ENCODE measurements at regions not wholly inside any gene's neighbourhood (a gene's known extent, or its start where the extent isn't known, plus 50 kb on each side); places are given as distances from the start of the nearest gene placed in this dataset.

- Histone ChIP-seq H3K27ac (no peak overlapping the region), H3K27me3 (no peaks in the 10 kb centered on the region), H3K4me3 (no peak overlapping the region), H3K4me1 (no peaks in the 10 kb centered on the region), H3K36me3 (no peaks in the 10 kb centered on the region), H3K9me3 (no peaks in the 10 kb centered on the region)
- no peak for TF ChIP-seq POLR2A (IDR thresholded peaks at IDR 0.05)
- no peak for TF ChIP-seq CTCF (IDR thresholded peaks at IDR 0.05)
- no peak for DNase-seq
- intact Hi-C loops (cut with DNase I; ENCODE audit: low total_unique reads) = no loop called here
Observed at GRCh38 chr5:67509402-67510186, 313.0 kb upstream of the CD180 start.

GRCh38 chr5:67506241-67506640, 309.6 kb upstream of the CD180 start:
- no peaks in the 10 kb centered on the region for H3K36me3 ChIP-seq
- intact Hi-C loops (cut with DNase I; ENCODE audit: low total_unique reads) = no loop called here
- H3K27me3 ChIP-seq = no peaks in the 10 kb centered on the region
- no peaks in the 10 kb centered on the region for H3K4me1 ChIP-seq
- H3K9me3 ChIP-seq = no peaks in the 10 kb centered on the region
- no peak for TF ChIP-seq POLR2A (IDR thresholded peaks at IDR 0.05)
- no peak for TF ChIP-seq CTCF (IDR thresholded peaks at IDR 0.05)
- no peak overlapping the region for H3K4me3 ChIP-seq
- no peak overlapping the region for H3K27ac ChIP-seq
- DNase-seq = no peak

GRCh38 chr5:67502951-67503350, 306.4 kb upstream of the CD180 start:
- Histone ChIP-seq H3K4me3 (no peak overlapping the region), H3K36me3 (no peaks in the 10 kb centered on the region), H3K27ac (no peak overlapping the region), H3K27me3 (no peaks in the 10 kb centered on the region), H3K9me3 (no peaks in the 10 kb centered on the region), H3K4me1 (no peaks in the 10 kb centered on the region)
- TF ChIP-seq CTCF (IDR thresholded peaks at IDR 0.05) (no peak), POLR2A (IDR thresholded peaks at IDR 0.05) (no peak)
- intact Hi-C loops (cut with DNase I; ENCODE audit: low total_unique reads) = no loop called here
- no peak for DNase-seq

GRCh38 chr5:67496051-67496450, 299.5 kb upstream of the CD180 start:
- Histone ChIP-seq H3K36me3 (no peaks in the 10 kb centered on the region), H3K9me3 (no peaks in the 10 kb centered on the region), H3K4me1 (peaks cover 0 to 5% of the 10 kb centered on the region in 2 donors), H3K4me3 (no peak overlapping the region), H3K27ac (peak overlapping the region in 1 of 2 donors; percentile 69), H3K27me3 (no peaks in the 10 kb centered on the region)
- intact Hi-C loops (cut with DNase I; ENCODE audit: low total_unique reads) = no loop called here
- no peak for DNase-seq
- no peak for TF ChIP-seq CTCF (IDR thresholded peaks at IDR 0.05)

GRCh38 chr5:67495072-67495471, 298.5 kb upstream of the CD180 start:
- Histone ChIP-seq H3K36me3 (no peaks in the 10 kb centered on the region), H3K27ac (peak overlapping the region; percentile 51 to 69), H3K9me3 (no peaks in the 10 kb centered on the region), H3K27me3 (no peaks in the 10 kb centered on the region), H3K4me1 (peaks cover 0 to 5% of the 10 kb centered on the region in 2 donors), H3K4me3 (no peak overlapping the region)
- TF ChIP-seq CTCF (IDR thresholded peaks at IDR 0.05) = no peak
- no peak for TF ChIP-seq POLR2A (IDR thresholded peaks at IDR 0.05)
- intact Hi-C loops (cut with DNase I; ENCODE audit: low total_unique reads) = no loop called here
- DNase-seq = no peak

All from uterus (tissue), 3 donors.